GM21367 (cell line): ENCODE measurements at regions not wholly inside any gene's neighbourhood (a gene's known extent, or its start where the extent isn't known, plus 50 kb on each side); places are given as distances from the start of the nearest gene placed in this dataset.
"Not testable (repeated sequence)": the region's sequence is repeated elsewhere in the genome, so short reads cannot be mapped to it uniquely, and the experiment has no call there.

ENCODE experiments used
- ATAC-seq: cut with Tn5 transposase; IDR thresholded peaks from one replicate; pipeline ENCODE4 v1.9.1; 2021; ENCODE audit not compliant: unreplicated experiment

DNA sequence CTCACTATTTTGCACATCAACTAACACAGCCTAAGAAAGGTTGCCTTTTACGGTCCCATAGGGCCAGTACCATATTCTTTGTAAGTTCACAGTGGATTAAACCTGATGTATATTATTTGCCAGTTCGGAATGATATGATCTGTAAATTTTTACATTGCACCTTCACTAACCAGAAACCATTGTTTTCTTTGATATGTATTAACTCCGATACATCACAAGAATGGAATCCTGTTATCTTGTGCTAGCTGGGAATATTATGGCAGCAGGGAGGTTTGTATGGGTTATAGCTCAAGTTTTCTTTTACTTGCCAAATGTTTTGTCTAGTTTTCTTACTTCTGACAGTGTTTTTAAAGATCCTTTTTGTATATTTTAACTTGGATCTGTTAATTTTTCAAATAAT lies 51.4 kb upstream of the S1PR1 start:
- ATAC-seq = no peak

- no peak for ATAC-seq
Measured at GRCh38 chr1:101183388-101183699, 53.5 kb upstream of the S1PR1 start.

DNA sequence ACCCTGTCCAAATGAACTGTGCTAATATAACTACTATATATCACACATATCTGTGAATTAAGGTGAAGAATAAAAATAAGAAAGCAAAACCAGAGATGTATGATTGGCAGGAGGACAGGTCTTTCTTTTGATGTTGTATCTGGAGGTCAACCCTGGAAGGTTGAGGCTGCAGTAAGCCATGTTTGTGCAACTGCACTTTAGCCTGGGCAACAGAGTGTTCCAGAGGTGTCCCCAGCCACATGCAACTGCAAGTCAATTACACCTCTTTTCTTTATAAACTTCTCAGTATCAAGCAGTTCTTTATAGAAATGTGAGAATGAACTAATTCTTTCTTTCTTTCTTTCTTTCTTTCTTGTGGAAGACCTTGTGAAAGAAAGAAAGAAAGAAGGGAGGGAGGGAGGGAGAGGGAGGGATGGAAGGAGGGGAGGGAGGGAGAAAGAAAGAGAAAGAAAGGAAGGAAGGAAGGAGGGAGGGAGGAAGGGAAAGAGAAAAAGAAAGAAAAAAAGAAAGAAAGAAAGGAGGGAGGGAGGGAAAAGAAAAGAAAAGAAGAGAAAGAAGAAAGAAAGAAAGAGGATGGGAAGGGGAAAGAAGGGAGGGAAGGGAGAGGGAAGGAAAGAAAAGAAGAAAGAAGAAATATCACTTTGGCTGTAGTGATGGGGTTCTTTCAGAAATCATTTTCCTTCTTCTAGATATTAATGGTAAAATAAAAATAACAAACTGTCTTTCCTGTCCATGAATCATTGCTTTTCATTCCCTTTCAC lies 54.0 kb upstream of the S1PR1 start:
- ATAC-seq = no peak

GRCh38 chr1:101181930-101182329 lies 54.9 kb upstream of the S1PR1 start:
- ATAC-seq = no peak

- ATAC-seq = peak; percentile 92
Measured at GRCh38 chr1:101178688-101179491, 57.9 kb upstream of the S1PR1 start.

DNA sequence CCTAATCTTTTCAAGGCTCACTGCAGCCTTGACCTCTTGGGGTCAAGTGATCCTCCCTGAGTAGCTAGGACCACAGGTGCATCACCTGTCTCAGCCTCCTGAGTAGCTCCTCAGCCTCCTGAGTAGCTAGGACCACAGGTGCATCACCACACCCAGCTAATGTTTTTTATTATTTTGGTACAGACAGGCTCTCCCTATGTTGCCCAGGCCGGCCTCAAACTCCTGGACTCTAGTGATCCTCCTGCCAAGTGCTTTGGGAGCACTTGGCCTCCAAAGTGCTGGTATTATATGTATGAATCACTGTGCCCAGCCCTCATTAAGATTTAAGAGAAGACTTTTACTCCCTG lies 58.5 kb upstream of the S1PR1 start:
- peak; percentile 5 for ATAC-seq

DNA sequence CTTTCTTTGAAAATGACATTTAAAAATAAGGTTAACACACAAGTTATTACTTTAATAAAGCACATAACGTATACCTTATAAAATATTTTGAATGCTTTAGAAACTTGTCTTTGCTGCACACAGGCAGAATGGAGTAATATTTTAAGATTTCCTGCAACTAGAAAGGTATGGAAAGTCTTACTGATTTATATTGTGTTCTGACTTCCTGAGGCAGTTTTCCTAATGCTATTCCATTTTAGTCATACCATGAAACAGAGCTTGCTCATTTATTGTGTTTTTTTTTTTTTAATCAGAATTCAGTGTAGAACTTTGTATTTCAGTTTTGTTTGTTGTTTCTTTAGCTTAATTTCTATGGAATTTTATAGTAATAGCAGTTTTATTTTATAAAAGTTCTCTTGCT lies 60.9 kb upstream of the S1PR1 start:
- no peak for ATAC-seq

DNA sequence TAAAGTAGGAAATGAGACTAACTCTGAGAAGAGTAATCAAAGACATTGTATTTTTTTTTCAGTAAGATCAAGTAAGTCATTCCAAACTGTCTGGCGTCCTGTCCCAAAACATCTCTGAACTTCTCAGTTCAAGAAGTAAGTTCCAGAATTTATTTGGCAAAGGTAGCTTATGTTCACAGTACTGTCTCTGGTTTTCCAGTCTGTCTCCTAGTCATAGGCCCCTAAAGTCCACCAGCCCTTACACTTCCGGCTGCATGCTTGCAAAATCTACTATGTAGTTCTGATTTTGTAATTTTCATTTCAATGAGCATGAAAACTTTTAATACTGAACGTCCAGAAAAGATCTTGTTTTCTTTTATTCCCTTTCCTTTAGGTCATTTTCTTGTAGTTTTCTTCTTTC lies 61.4 kb upstream of the S1PR1 start:
- no peak for ATAC-seq

- ATAC-seq = no peak
Measured at GRCh38 chr1:101174722-101175121, 62.1 kb upstream of the S1PR1 start.

GRCh38 chr1:101174298-101174697 lies 62.5 kb upstream of the S1PR1 start:
- not testable (repeated sequence) for ATAC-seq

GRCh38 chr1:101170506-101171050 lies 66.2 kb upstream of the S1PR1 start:
- no peak for ATAC-seq

DNA sequence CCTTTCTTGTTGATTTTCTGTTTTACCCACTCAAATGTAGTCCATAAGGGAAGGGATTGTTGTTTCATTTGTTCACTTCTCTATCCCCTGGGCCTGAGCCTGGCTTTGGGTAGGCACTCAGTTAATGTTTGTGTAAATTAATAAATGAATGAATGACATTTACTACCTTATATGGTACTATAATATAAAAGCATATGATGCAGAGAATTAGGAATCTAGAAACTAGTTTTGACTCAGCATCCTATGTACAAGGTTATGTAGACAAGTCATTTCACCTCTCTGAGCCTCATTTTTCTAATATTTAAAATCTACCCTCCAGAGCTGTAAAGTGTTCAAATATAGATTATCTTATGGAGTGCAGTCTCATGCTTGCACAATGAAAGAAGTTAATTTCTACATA lies 68.9 kb upstream of the S1PR1 start:
- ATAC-seq = no peak

- no peak for ATAC-seq
Measured at GRCh38 chr1:101166583-101167120, 70.2 kb upstream of the S1PR1 start.

- ATAC-seq = no peak
Measured at GRCh38 chr1:101165954-101166353, 70.9 kb upstream of the S1PR1 start.

- ATAC-seq = no peak
Measured at GRCh38 chr1:101165532-101165931, 71.3 kb upstream of the S1PR1 start.

DNA sequence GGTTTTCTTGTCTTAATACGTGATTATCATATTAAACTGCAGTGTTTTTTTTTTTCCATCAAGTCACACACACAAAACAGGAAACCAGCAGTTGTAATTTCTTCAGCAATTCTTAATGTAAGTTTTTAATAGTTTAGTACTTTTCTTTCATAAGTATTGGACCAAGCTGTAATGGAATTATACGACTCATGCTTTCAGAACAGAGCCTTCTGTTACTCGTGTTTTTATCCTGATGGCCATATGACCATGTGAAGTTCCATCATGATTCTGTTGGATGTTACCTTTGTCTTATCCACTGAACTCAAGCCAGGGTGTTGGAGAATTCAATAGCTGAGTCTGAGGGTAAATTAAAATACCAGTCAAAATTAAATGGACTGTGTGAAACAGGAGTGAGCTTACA lies 72.0 kb upstream of the S1PR1 start:
- ATAC-seq = no peak

DNA sequence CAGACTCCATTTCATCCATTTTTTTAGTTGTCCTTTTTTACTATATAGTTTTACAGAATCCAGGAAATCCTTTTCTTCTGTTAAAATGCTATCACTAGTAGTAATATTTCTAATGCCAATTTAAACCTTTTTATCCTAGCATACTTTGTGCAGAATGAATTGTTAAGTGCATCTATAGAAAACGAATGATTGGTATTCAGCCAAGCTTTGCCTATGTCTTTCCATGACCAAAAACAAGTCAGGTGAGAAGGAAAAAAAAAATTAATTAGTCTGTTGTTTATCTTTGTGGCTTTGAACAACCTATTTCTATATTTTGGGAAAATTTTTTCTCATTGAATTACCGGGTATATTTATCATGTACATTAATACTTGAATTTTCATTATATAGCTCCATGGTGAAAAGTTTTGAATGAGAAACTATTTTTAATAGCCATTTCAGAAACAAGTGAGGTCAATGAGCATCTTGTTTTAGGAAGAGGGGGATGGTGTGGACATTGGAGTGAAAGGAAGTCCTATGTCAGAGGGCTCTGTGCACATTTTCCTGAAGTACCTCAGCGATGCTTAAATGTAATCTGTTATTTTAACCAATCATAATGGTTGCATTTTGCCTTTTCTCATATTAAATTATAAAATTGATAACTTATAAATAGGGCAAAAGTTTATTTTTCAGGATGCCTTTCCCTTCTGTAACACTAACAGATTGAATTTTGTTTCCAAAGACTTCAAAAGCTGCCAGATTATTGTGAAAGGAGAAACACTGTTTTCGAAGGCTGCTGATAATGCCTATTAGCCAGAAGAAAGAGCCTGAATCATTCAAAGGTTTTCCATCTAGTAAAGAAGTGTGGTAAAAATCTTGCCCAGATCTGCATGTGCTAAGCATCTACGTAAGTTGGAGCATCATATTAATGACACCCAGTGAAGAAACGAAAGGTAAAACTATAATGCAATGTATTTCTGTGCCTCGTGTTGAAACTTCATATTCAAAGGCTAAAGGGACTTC lies 73.8 kb upstream of the S1PR1 start:
- ATAC-seq = no peak

GRCh38 chr1:101162300-101162699 lies 74.5 kb upstream of the S1PR1 start:
- no peak for ATAC-seq

GRCh38 chr1:101161619-101162018 lies 75.2 kb upstream of the S1PR1 start:
- no peak for ATAC-seq

- ATAC-seq = no peak
Measured at GRCh38 chr1:101158424-101158823, 78.4 kb upstream of the S1PR1 start.

DNA sequence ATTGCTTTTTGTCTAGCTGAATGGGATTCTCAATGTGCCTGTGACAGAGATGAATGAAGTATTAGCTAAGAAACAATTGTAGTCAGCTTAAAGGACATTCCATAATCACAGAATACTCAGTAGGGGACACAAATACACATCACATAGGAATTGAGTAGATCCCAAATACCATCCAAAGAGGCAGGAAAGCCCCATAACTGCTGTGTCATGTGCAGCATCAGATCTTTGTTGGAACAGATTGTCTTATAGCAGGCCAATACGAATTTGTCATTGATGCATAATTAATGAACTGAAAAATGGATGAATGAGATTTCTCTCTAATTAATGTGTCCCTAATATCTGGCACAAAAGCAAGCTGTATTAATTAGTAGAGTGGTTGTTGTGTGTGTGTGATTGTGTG lies 82.3 kb upstream of the S1PR1 start:
- no peak for ATAC-seq
